ENCODE measurements at regions not wholly inside any gene's neighbourhood (a gene's known extent, or its start where the extent isn't known, plus 50 kb on each side); places are given as distances from the start of the nearest gene placed in this dataset.

- TF ChIP-seq CTCF (conservative IDR thresholded peaks at IDR 0.05; ENCODE audit: low read length) (no peak), EZH2phosphoT487 (IDR thresholded peaks at IDR 0.05; ENCODE audit: borderline replicate concordance) (no peak)
Observed at GRCh38 chr15:35286721-35287120, 201.6 kb upstream of the NANOGP8 start.
